ENCODE measurements at regions not wholly inside any gene's neighbourhood (a gene's known extent, or its start where the extent isn't known, plus 50 kb on each side); places are given as distances from the start of the nearest gene placed in this dataset.
"Not testable (repeated sequence)": the region's sequence is repeated elsewhere in the genome, so short reads cannot be mapped to it uniquely, and the experiment has no call there.

- no peak for DNase-seq (ENCODE audit: low spot score)
Observed at GRCh38 chr6:74018825-74019224, 322.8 kb downstream of the CD109 start.

DNA sequence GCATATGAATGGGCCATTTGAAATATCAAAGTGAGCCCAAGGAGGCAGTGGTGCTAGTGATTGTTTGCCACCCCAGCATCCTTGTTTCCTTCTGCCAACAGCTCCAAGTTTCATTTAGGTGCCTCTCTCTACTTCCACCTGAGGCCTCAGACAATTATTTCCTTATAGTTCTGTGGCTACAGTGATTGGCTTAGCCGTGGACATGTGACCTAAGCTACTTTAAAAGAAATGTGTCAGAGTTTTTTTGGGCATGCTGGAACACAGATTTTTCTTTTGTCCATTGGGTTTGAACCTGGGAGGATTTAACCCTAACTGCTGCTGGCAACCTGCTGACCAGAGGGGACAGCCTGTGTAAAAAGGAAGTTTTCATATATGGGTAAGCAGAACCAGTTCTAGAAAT, 319.4 kb downstream of the CD109 start:
- DNase-seq (ENCODE audit: low spot score) = no peak

DNA sequence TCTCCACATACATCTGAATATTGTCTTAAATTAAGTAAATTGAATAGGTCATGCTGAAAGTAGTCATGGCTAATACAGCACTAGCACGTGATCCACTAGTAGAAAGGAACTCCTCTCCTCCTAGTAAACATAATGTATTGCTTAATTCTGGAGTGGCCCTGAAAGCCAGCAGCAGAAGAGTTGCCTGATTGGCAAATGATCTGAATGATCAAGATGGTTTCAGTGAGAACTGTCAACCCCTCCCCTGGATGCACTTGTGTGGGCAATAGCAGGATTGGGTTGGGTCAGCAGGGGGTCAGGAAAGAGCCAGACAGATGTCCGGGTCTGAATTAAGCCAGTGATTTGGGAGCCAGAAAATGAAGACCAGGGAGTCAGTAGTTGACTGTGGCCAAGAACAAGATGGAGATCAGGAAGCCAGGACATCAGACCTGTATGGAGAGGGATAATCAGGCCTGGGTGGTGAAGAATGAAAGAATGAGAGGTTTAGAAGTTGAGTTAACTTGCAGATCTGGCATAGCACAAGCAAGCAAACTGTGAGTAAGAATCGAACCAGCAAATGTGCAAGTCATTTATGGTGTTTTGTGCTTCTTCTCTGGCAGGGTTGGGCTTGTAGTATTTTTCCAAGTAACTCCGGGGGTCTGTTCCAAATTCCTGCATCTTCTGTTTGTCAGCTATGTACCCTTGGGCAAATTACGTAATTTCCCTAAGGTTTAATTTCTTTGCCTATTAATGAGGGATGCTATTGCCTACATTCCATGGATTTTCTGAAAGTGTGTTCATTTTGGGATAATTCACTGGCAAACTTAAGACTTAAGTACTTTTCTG, 304.9 kb downstream of the CD109 start:
- DNase-seq (ENCODE audit: low spot score) = no peak

DNA sequence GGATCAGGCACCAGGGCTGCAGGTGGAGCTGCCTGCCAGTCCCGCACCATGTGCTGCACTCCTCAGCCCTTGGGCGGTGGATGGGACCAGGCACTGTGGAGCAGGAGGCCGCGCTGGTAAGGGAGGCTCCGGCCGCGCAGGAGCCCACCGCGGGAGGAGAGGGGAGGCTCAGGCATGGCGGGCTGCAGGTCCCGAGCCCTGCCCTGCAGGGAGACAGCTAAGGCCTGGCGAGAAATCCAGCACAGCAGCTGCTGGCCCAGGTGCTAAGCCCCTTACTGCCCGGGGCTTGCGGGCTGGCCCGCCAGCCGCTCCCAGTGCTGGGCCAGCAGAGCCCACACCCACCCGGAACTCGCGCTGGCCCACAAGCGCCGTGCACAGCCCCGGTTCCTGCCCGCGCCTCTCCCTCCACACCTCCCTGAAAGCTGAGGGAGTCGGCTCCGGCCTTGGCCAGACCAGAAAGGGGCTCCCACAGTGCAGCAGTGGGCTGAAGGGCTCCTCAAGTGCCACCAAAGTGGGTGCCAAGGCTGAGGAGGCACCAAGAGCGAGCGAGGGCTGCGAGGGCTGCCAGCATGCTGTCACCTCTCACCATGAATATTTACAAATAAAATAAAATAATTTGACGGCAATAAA, 294.7 kb downstream of the CD109 start:
- DNase-seq (ENCODE audit: low spot score) = not testable (repeated sequence)

DNA sequence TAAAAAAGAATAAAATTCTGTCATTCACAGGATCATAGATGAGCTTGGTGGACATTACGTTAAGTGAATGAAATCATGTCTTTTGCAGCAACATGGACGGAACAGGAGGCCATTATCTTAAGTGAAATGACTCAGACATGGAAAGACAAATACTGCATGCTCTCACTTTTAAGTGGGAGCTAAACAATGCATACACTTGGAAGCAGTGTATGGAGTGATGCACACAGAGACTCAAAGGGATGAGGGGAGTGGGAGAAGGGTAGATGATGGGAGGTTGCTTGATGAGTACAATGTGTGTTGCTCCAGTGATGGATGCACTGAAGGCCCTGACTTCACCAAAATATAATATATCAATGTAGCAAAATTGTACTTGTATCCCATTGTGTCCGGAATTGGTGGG, 293.4 kb downstream of the CD109 start:
- DNase-seq (ENCODE audit: low spot score) = no peak

GRCh38 chr6:73985891-73986290, 289.9 kb downstream of the CD109 start:
- no peak for DNase-seq (ENCODE audit: low spot score)

DNA sequence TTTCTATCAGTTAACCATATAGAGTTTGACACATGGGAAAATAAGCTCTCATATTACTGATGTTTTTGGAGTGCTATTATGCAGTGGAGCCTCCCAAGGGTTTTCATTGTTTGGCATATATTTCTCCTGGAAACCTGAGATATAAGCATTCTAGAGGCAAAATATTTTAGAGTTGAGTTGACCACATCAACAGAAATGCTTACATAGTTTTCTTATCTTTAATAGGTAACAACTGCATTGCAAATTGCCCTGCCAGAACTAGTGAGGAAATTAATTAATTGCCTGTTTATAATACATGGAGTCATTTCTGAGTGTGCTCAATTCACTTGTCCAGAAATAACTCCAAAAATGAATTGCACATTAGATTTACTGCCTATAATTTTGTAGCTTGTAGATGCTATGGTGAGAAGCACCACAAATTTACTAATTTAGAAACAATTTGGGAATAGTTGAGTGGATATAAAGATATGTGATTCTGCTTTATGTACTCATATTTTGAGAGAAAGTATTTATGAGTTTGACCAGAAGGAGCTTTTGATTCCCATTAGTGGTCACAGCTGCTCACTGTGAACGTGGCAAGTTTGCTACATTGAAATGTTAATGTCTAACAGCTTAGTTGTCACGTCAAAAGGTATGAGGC, 288.7 kb downstream of the CD109 start:
- no peak for DNase-seq (ENCODE audit: low spot score)

- no peak for DNase-seq (ENCODE audit: low spot score)
Observed at GRCh38 chr6:73983367-73983766, 287.4 kb downstream of the CD109 start.

DNA sequence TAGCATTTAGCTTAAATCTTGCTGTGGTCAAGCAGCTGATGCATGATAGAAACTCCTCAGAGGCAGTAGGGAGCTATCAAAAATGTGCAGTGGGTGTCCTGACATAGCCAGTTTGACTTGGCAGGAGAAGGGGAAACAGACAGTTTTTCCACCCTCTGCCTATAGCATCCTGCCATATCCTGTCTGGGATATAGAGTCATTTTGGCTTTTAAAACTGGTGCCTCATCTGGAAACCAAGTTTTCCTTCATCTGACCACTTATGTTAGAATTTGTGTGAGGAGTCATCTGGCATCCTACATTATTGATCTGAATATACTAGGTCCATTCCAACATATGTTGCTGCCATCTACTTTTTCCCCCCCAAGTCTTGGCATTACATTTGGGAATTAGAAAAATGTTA, 284.1 kb downstream of the CD109 start:
- DNase-seq (ENCODE audit: low spot score) = no peak

GRCh38 chr6:73978330-73978729, 282.3 kb downstream of the CD109 start:
- DNase-seq (ENCODE audit: low spot score) = no peak

DNA sequence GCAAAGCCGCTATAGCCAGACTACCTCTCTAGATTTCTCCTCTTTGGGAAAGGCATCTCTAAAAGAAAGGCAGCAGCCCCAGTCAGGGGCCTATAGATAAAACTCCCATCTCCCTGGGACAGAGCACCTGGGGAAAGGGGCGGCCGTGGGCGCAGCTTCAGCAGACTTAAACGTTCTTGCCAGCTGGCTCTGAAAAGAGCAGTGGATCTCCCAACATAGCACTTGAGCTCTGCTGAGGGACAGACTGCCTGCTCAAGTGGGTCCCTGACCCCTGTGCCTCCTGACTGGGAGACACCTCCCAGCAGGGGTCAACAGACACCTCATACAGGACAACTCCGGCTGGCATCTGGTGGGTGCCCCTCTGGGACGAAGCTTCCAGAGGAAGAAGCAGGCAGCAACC, 276.5 kb downstream of the CD109 start:
- not testable (repeated sequence) for DNase-seq (ENCODE audit: low spot score)

DNA sequence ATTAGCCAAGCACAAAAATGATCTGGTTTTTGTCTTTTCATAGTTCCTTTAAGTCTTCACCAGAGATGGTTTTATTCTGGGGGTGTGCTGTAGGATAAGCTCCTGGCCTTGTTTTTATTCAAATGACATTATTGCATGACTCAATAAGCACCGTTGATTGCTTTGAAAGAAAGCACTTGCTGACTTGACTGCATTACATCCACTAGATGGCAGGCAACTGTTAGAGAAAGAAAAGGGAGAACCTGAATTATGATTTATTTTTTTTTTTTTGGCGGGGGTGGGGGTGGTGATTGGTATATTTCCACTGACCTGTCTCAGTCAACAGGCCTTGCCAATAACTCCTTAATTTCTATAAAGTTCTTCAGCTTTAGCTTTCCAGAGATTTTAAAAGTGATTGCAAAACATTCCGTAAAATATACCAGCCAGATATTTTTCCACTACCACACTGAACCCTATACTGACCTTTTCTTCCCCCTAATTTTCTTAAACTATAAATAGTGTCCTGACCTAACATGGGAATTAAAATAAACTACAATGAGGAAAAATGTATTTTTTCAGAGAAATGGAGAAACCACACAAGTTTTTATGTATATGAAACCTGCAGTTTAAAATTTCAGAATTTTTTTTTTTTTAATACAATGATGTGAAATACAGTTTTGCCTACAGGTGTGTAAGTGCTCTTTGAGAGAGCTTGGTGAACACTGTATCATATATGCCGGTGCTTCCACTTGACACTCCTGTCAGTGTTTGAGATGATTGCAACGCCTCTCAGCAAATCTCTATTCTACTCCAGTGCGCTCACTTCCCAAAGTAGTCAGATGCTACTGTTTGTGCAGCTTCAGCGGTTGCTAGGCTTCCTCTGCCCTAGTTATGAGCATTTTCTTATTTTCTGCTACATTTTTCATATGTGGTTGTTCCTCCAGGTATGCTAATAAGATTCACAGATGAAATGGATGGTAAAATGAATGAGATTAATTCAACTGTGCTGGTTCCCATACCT, 274.3 kb downstream of the CD109 start:
- DNase-seq (ENCODE audit: low spot score) = no peak

- DNase-seq (ENCODE audit: low spot score) = no peak
Observed at GRCh38 chr6:73968221-73968757, 272.3 kb downstream of the CD109 start.

DNA sequence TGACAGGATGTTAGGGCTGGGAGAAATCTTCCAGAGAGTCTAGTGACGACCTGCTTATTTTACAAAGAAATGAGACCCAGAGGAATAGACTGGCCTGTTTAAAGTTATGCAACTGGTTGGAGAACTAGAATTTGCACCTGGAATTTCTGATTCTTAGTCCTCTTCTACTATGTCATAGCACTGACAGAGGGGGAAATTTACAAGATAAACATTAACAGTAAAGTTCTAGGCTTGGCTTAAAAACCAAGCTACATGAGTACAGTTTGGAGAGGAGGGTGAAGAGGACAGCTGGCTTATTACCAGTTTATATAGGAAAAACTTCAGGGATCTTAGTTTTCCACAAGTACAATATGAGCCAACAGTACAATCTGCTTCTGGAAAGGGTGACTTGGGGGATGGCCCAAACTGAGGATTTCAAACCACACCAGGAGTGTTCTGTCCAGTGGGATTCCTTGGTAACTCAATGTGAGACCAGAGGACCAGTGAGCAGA, 269.6 kb downstream of the CD109 start:
- DNase-seq (ENCODE audit: low spot score) = no peak

DNA sequence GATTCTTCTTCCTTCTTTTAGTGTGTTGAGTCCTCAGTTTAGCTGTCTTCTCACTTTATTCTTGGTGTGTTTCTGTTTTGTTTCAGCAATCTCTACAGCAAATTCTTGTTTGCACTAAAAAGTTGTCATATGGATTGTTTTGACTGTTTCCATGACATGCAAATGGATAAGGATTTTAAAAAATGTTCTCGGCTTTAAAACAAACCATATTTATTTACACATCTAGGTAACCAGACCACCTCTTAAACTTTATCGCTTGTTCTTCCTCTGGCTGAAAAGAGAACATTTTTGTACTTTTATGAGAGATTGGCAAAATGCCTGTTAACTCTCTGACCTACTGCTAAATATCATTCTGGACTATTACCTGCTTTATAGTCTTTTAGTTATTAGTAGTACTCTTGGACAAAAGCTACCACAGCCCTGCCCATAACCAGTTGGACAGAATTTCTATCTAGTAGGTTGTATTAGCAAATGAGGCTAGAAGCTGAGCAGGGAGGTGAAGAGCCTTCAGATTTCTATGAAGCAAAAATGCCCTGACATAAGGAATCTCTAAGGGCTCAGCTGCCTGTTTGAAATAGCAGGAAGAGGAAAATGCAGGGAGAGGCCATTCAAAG, 268.3 kb downstream of the CD109 start:
- DNase-seq (ENCODE audit: low spot score) = no peak

- DNase-seq (ENCODE audit: low spot score) = no peak
Observed at GRCh38 chr6:73962884-73963283, 266.9 kb downstream of the CD109 start.

GRCh38 chr6:73956305-73956704, 260.3 kb downstream of the CD109 start:
- DNase-seq (ENCODE audit: low spot score) = no peak

- no peak for DNase-seq (ENCODE audit: low spot score)
Observed at GRCh38 chr6:73955800-73956199, 259.8 kb downstream of the CD109 start.

DNA sequence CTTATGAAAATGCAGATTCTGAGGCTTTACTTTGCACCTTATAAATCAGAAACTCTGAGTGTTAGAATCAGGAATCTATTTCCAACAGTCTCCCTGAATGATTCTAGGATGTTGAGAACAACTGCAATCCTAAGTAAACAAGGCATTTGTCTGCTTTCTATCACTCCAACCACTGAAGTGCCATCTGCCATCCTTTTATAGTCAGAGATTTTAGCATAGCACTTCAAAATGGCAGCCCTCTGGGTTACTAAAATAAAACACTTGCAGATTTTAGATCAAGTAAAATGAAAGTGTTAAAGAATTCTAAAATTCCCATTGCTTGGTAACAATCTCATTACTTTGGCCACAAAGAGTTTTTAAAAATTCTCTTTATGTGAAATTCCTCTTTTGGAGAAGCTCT, 258.9 kb downstream of the CD109 start:
- DNase-seq (ENCODE audit: low spot score) = no peak

- DNase-seq (ENCODE audit: low spot score) = no peak
Observed at GRCh38 chr6:73951183-73951582, 255.2 kb downstream of the CD109 start.

Measured in ecto neural progenitor cell (in vitro differentiated cells).